ENCODE measurements at regions not wholly inside any gene's neighbourhood (a gene's known extent, or its start where the extent isn't known, plus 50 kb on each side); places are given as distances from the start of the nearest gene placed in this dataset.

DNA sequence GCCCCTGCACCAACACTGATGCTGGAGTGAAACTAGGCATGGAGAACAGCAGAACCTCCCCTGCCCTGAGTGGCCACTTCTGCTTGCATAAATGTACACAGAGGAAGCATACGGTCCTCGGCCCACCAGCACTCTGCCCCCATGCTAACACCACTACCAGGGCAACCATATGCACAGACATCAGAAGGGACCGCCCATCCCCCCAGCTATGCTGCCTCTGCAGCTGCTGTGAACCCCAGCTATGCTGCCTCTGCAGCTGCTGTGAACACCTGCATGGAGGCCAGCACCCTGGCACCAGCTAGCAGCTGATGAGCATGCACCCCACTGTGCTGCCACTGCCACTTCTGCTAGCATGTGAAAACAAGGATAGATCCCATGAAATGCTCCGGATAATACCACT is 250.3 kb downstream of the TUSC1 start:
- Histone ChIP-seq H3K4me1 (ENCODE audit: control insufficient read depth in 2 of 2, insufficient read depth in 2 of 2, low read length in 2 of 2) (no peaks in the 10 kb centered on the region), H3K36me3 (ENCODE audit: control insufficient read depth in 2 of 3, insufficient read depth in 3 of 3, low read length in 3 of 3) (no peaks in the 10 kb centered on the region), H3K9me3 (ENCODE audit: control insufficient read depth in 2 of 3, low read length in 3 of 3) (no peaks in the 10 kb centered on the region), H3K4me3 (ENCODE audit: low read length) (no peak overlapping the region), H3K27me3 (ENCODE audit: control insufficient read depth in 2 of 2, insufficient read depth in 2 of 2, low read length in 2 of 2) (no peaks in the 10 kb centered on the region), H3K27ac (ENCODE audit: low read depth, low read length) (no peak overlapping the region)
- POLR2A ChIA-PET: no interaction called here
- H3K27ac Mint-ChIP-seq: no peak overlapping the region
- no peak overlapping the region for H3K4me3 Mint-ChIP-seq
- no peak for DNase-seq
- CTCF ChIA-PET: no interaction called here
- peaks cover 0 to 6% (median 0%) of the 10 kb centered on the region in 5 donors for H3K36me3 Mint-ChIP-seq
- intact Hi-C loops (cut with micrococcal nuclease): no loop called here
- no peaks in the 10 kb centered on the region for H3K27me3 Mint-ChIP-seq
- no peaks in the 10 kb centered on the region for H3K4me1 Mint-ChIP-seq
- ATAC-seq: no peak
- peaks cover 3 to 59% (median 23%) of the 10 kb centered on the region in 11 donors for H3K9me3 Mint-ChIP-seq

DNA sequence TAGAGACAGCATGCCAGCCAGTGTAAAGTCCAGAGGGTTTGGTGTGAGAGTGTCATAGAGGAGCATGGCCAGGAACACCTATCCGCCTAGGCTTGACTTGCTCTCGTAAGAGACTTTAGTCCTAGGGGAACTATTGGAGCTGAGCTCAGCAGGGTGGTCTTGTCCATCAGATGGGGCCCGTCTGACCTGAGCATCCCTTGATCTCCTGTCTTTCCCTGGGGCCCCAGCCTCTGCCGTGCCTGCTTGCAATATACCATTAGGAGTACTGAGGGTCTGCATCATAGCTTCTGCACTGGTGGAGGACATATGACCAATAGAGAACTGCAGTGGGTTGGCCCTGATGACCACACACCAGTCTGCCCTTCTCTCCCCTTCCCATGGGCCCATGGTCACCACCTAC is 251.0 kb downstream of the TUSC1 start:
- Mint-ChIP-seq H3K4me1 (no peaks in the 10 kb centered on the region), H3K27me3 (no peaks in the 10 kb centered on the region), H3K4me3 (no peak overlapping the region), H3K36me3 (peaks cover 0 to 6% (median 0%) of the 10 kb centered on the region in 5 donors), H3K9me3 (peaks cover 3 to 59% (median 23%) of the 10 kb centered on the region in 11 donors), H3K27ac (no peak overlapping the region)
- Histone ChIP-seq H3K4me3 (ENCODE audit: low read length) (no peak overlapping the region), H3K36me3 (ENCODE audit: control insufficient read depth in 2 of 3, insufficient read depth in 3 of 3, low read length in 3 of 3) (no peaks in the 10 kb centered on the region), H3K27me3 (ENCODE audit: control insufficient read depth in 2 of 2, insufficient read depth in 2 of 2, low read length in 2 of 2) (no peaks in the 10 kb centered on the region), H3K27ac (ENCODE audit: low read depth, low read length) (no peak overlapping the region), H3K4me1 (ENCODE audit: control insufficient read depth in 2 of 2, insufficient read depth in 2 of 2, low read length in 2 of 2) (no peaks in the 10 kb centered on the region), H3K9me3 (ENCODE audit: control insufficient read depth in 2 of 3, low read length in 3 of 3) (no peaks in the 10 kb centered on the region)
- ATAC-seq (no peak), DNase-seq (no peak)
- intact Hi-C loops (cut with micrococcal nuclease): no loop called here
- CTCF ChIA-PET: no interaction called here
- POLR2A ChIA-PET: no interaction called here

DNA sequence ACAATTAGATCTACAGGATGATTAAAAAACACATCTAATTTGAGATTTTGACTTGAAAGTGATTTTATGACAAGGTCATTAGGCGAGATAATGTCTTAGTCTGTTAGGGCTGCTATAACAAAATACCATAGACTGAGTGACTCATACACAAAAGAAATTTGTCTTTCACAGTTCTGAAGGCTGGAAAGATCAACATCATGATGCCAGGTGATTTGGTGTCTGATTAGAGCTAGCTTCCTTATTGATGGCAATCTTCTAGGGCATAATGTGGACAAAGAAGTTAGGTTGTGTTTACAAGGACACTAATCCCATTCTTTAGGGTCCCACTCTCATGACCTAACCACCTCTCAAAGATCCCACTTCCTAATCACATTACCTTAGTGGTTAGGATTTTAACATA is 256.7 kb downstream of the TUSC1 start:
- H3K9me3 ChIP-seq (ENCODE audit: control insufficient read depth in 2 of 3, low read length in 3 of 3): no peaks in the 10 kb centered on the region
- no peak overlapping the region for H3K4me3 Mint-ChIP-seq
- peaks cover 0 to 3% (median 0%) of the 10 kb centered on the region in 5 donors for H3K36me3 Mint-ChIP-seq
- DNase-seq (no peak), ATAC-seq (no peak)
- H3K27me3 ChIP-seq (ENCODE audit: control insufficient read depth in 2 of 2, insufficient read depth in 2 of 2, low read length in 2 of 2): no peaks in the 10 kb centered on the region
- H3K36me3 ChIP-seq (ENCODE audit: control insufficient read depth in 2 of 3, insufficient read depth in 3 of 3, low read length in 3 of 3): no peaks in the 10 kb centered on the region
- no peak overlapping the region for H3K27ac ChIP-seq (ENCODE audit: low read depth, low read length)
- no peak overlapping the region for H3K4me3 ChIP-seq (ENCODE audit: low read length)
- H3K9me3 Mint-ChIP-seq: peaks cover 1 to 27% (median 19%) of the 10 kb centered on the region in 11 donors
- ChIA-PET CTCF (no interaction called here), POLR2A (no interaction called here)
- no peaks in the 10 kb centered on the region for H3K4me1 Mint-ChIP-seq
- intact Hi-C loops (cut with micrococcal nuclease): no loop called here
- H3K27me3 Mint-ChIP-seq: no peaks in the 10 kb centered on the region
- no peaks in the 10 kb centered on the region for H3K4me1 ChIP-seq (ENCODE audit: control insufficient read depth in 2 of 2, insufficient read depth in 2 of 2, low read length in 2 of 2)
- H3K27ac Mint-ChIP-seq: no peak overlapping the region

DNA sequence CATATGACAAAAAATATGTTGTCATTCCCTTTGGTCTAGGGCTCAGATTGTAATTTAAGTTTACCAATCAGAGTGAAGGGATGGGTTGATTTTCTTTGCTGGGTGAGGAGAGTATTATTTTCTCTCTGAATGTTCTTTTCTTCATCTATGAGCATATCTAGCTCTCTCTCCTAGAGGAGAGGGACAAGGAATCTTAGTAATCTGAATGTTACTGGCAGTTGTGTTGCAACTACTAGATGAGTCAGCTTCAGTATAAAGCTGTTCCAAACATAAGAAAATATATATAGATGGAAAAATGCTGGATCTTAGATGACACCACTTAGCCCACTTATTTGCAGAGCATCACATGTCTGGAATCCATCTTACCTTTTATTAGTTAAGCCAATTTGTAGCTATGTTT is 259.3 kb downstream of the TUSC1 start:
- DNase-seq: no peak
- no peak overlapping the region for H3K27ac ChIP-seq (ENCODE audit: low read depth, low read length)
- Mint-ChIP-seq H3K9me3 (peaks cover 0 to 25% (median 11%) of the 10 kb centered on the region in 11 donors), H3K4me1 (no peaks in the 10 kb centered on the region), H3K27ac (no peak overlapping the region), H3K36me3 (no peaks in the 10 kb centered on the region), H3K4me3 (no peak overlapping the region), H3K27me3 (no peaks in the 10 kb centered on the region)
- POLR2A ChIA-PET: no interaction called here
- intact Hi-C loops (cut with micrococcal nuclease): no loop called here
- ATAC-seq: no peak
- H3K36me3 ChIP-seq (ENCODE audit: control insufficient read depth in 2 of 3, insufficient read depth in 3 of 3, low read length in 3 of 3): no peaks in the 10 kb centered on the region
- CTCF ChIA-PET: no interaction called here
- H3K9me3 ChIP-seq (ENCODE audit: control insufficient read depth in 2 of 3, low read length in 3 of 3): no peaks in the 10 kb centered on the region
- H3K27me3 ChIP-seq (ENCODE audit: control insufficient read depth in 2 of 2, insufficient read depth in 2 of 2, low read length in 2 of 2): no peaks in the 10 kb centered on the region
- H3K4me3 ChIP-seq (ENCODE audit: low read length): no peak overlapping the region
- H3K4me1 ChIP-seq (ENCODE audit: control insufficient read depth in 2 of 2, insufficient read depth in 2 of 2, low read length in 2 of 2): no peaks in the 10 kb centered on the region

DNA sequence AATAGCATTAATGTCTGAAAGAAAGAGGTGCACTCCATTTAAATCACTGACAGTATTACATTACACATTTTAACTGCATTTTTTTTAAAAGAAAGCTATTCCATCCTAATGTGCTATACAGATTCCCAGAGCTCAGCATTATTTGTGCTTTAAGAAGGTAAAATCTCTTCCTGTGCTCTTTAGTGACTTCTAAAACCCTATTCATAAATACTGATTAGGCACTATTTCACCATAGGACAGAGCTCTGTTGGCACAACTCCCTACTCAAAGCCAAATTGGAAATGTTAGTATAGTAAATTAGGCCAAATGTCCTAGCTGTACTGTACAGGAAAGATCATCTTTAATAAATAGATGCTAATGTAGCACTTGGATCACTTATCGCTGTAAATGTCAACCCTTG is 262.5 kb downstream of the TUSC1 start:
- Mint-ChIP-seq H3K9me3 (peaks cover 0 to 37% (median 9%) of the 10 kb centered on the region in 11 donors), H3K27me3 (no peaks in the 10 kb centered on the region), H3K4me1 (no peaks in the 10 kb centered on the region), H3K27ac (no peak overlapping the region), H3K4me3 (no peak overlapping the region), H3K36me3 (no peaks in the 10 kb centered on the region)
- Histone ChIP-seq H3K4me3 (ENCODE audit: low read length) (no peak overlapping the region), H3K27me3 (ENCODE audit: control insufficient read depth in 2 of 2, insufficient read depth in 2 of 2, low read length in 2 of 2) (no peaks in the 10 kb centered on the region), H3K36me3 (ENCODE audit: control insufficient read depth in 2 of 3, insufficient read depth in 3 of 3, low read length in 3 of 3) (no peaks in the 10 kb centered on the region), H3K4me1 (ENCODE audit: control insufficient read depth in 2 of 2, insufficient read depth in 2 of 2, low read length in 2 of 2) (no peaks in the 10 kb centered on the region), H3K9me3 (ENCODE audit: control insufficient read depth in 2 of 3, low read length in 3 of 3) (no peaks in the 10 kb centered on the region), H3K27ac (ENCODE audit: low read depth, low read length) (no peak overlapping the region)
- DNase-seq (no peak), ATAC-seq (no peak)
- POLR2A ChIA-PET: no interaction called here
- intact Hi-C loops (cut with micrococcal nuclease): no loop called here
- CTCF ChIA-PET: no interaction called here

DNA sequence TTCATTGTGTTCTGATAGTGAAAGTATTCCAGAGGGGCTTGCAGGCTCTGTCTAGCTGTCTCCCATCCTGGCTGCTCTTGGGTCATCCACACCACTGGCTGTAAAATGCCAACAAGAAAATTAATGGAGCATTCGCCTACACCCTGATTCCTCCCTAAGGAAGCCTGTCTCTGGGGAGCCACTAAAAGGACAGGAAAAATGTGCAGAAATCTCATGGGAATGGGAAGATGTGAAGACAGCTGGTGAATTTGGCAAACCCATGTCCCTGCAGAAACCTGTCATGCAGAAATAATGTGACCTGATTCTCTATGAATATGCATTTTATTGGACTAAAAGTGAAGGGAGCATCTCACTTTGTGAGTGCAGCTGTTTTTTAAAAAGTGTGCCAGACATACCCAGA is 265.6 kb downstream of the TUSC1 start:
- ChIA-PET POLR2A (no interaction called here), CTCF (no interaction called here)
- no peak overlapping the region for H3K27ac Mint-ChIP-seq
- no peak overlapping the region for H3K4me3 ChIP-seq (ENCODE audit: low read length)
- no peaks in the 10 kb centered on the region for H3K4me1 Mint-ChIP-seq
- H3K27me3 Mint-ChIP-seq: no peaks in the 10 kb centered on the region
- no peaks in the 10 kb centered on the region for H3K9me3 ChIP-seq (ENCODE audit: control insufficient read depth in 2 of 3, low read length in 3 of 3)
- DNase-seq: no peak
- no peak overlapping the region for H3K4me3 Mint-ChIP-seq
- ATAC-seq: no peak
- no peaks in the 10 kb centered on the region for H3K4me1 ChIP-seq (ENCODE audit: control insufficient read depth in 2 of 2, insufficient read depth in 2 of 2, low read length in 2 of 2)
- peaks cover 0 to 36% (median 4%) of the 10 kb centered on the region in 11 donors for H3K9me3 Mint-ChIP-seq
- H3K36me3 ChIP-seq (ENCODE audit: control insufficient read depth in 2 of 3, insufficient read depth in 3 of 3, low read length in 3 of 3): no peaks in the 10 kb centered on the region
- H3K27me3 ChIP-seq (ENCODE audit: control insufficient read depth in 2 of 2, insufficient read depth in 2 of 2, low read length in 2 of 2): no peaks in the 10 kb centered on the region
- no peaks in the 10 kb centered on the region for H3K36me3 Mint-ChIP-seq
- no peak overlapping the region for H3K27ac ChIP-seq (ENCODE audit: low read depth, low read length)
- intact Hi-C loops (cut with micrococcal nuclease): no loop called here

DNA sequence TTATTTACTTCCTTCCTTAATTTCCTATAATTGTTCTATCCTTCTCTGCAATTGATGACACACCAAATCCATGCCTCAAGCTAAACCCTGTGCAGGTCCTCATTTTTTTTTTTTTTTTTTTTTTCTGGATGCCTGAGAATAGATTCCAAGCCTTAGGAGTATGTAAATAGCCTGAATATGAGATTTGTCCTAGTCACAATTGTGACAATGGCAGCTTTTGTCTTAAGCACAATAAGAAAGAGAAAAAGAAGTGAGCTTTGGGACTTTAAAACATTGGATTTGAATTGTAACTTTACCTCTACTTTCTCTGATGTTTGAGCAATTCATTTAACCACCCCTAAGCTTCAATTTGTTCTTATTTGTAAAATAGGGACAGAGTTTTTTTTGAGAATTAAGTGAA is 280.5 kb downstream of the TUSC1 start:
- ATAC-seq (no peak), DNase-seq (no peak)
- Mint-ChIP-seq H3K4me3 (no peak overlapping the region), H3K9me3 (peaks cover 0 to 21% (median 10%) of the 10 kb centered on the region in 11 donors), H3K4me1 (no peaks in the 10 kb centered on the region), H3K27ac (no peak overlapping the region), H3K27me3 (no peaks in the 10 kb centered on the region), H3K36me3 (no peaks in the 10 kb centered on the region)
- no peak overlapping the region for H3K4me3 ChIP-seq (ENCODE audit: low read length)
- intact Hi-C loops (cut with micrococcal nuclease): no loop called here
- H3K36me3 ChIP-seq (ENCODE audit: control insufficient read depth in 2 of 3, insufficient read depth in 3 of 3, low read length in 3 of 3): no peaks in the 10 kb centered on the region
- H3K4me1 ChIP-seq (ENCODE audit: control insufficient read depth in 2 of 2, insufficient read depth in 2 of 2, low read length in 2 of 2): no peaks in the 10 kb centered on the region
- no peak overlapping the region for H3K27ac ChIP-seq (ENCODE audit: low read depth, low read length)
- no peaks in the 10 kb centered on the region for H3K9me3 ChIP-seq (ENCODE audit: control insufficient read depth in 2 of 3, low read length in 3 of 3)
- no peaks in the 10 kb centered on the region for H3K27me3 ChIP-seq (ENCODE audit: control insufficient read depth in 2 of 2, insufficient read depth in 2 of 2, low read length in 2 of 2)
- ChIA-PET POLR2A (no interaction called here), CTCF (no interaction called here)

Measured in naive thymus-derived CD4-positive, alpha-beta T cell (primary cell).